Stomach (tissue), 8 donors: ENCODE measurements at regions not wholly inside any gene's neighbourhood (a gene's known extent, or its start where the extent isn't known, plus 50 kb on each side); places are given as distances from the start of the nearest gene placed in this dataset.
"Not testable (repeated sequence)": the region's sequence is repeated elsewhere in the genome, so short reads cannot be mapped to it uniquely, and the experiment has no call there.

ENCODE experiments used
- DNase-seq, 2 donors: peaks; one replicate each; pipeline versions ENCODE4 v3.0.0 to v3.0.0-alpha.2; 2013 to 2019
- H3K27ac ChIP-seq, 5 donors: fragments of 200-600 bp in 4 of 5; sonication (generic) in 4 of 5; one replicate each; pipeline ENCODE4 v1.5.1; 2013 to 2019; ENCODE audit warnings: mild to moderate bottlenecking in 1 of 5, moderate library complexity in 1 of 5
- H3K27me3 ChIP-seq, 3 donors: fragments of 200-600 bp; sonication (generic); one replicate each; pipeline ENCODE4 v1.5.1; 2017 to 2019; ENCODE audit warnings: mixed run types in 1 of 3
- H3K36me3 ChIP-seq, 4 donors: fragments of 200-600 bp; sonication (generic); 1 replicate in 3 of 4; 2 replicates in 1 of 4; pipeline ENCODE4 v1.5.1; 2016 to 2019
- H3K4me1 ChIP-seq, 4 donors: fragments of 200-600 bp; sonication (generic); one replicate each; pipeline ENCODE4 v1.5.1; 2016 to 2019
- H3K4me3 ChIP-seq, 4 donors: fragments of 200-600 bp; sonication (generic) in 3 of 4; one replicate each; pipeline ENCODE4 v1.5.1; 2016 to 2019; ENCODE audit warnings: mild to moderate bottlenecking in 1 of 4
- H3K9me3 ChIP-seq, 4 donors: fragments of 200-600 bp; sonication (generic); one replicate each; pipeline ENCODE4 v1.5.1; 2016 to 2019
- CTCF ChIP-seq, 7 experiments: fragments of 450-650 bp in 4 of 7; fragments of 200-600 bp in 3 of 7; sonication (generic) in 3 of 7; IDR thresholded peaks; one replicate each; pipeline ENCODE4 v1.5.1; 2016 to 2019; ENCODE audit warnings: antibody characterized with exemption in 7 of 7, control low read depth in 2 of 7, mild to moderate bottlenecking in 1 of 7
- EP300 ChIP-seq: sonication (generic); formaldehyde crosslinking; IDR thresholded peaks from one replicate; pipeline ENCODE4 v1.6.1; 2017; ENCODE audit warnings: antibody characterized with exemption
- POLR2A ChIP-seq, 4 donors: fragments of 450-650 bp; IDR thresholded peaks; one replicate each; pipeline ENCODE4 v1.6.1; 2016; ENCODE audit warnings: antibody characterized with exemption in 4 of 4, control low read depth in 2 of 4, mild to moderate bottlenecking in 1 of 4, moderate library complexity in 1 of 4
- POLR2AphosphoS5 ChIP-seq, 3 donors: sonication (generic); formaldehyde crosslinking; IDR thresholded peaks; one replicate each; pipeline ENCODE4 v1.6.1; 2016; ENCODE audit warnings: antibody characterized with exemption in 3 of 3
- WGBS, 5 donors: extraction: QIAGEN DNeasy Blood & Tissue Kit in 3 of 5; methylation state at CpG; one replicate each; pipeline versions ENCODE4 v1.1.5 to v1.1.7; 2013 to 2018; 5-methylcytosine and 5-hydroxymethylcytosine counted together
- intact Hi-C: fragments of 100-400 bp; cut with DNase I; formaldehyde crosslinking; loops from one replicate; pipeline ENCODE4 v1.15.1; 2023; ENCODE audit warnings: low total_unique reads
- donor health status: healthy with polysubstance abuse.
- donor health status: Bipolar disorder and iron deficiency.
- donor health status: healthy.

DNA sequence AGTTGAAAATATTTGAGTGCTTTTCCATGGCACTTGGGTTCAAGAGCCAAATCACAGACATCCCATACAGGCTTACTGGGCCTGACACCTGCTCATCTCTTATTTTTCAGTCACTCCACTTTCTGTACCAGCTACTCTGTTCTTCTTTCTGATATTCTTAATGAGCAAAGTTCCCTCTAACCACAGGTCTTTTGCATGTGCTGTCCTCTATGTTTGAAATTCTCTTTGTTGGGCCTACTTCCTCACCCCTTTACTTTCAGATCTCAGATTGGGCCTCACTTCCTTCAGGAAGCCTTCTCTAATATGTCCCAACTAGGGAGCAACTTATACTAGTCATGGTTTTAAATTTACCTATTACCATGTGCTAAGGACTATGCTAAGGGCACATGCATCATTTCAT is 81.8 kb upstream of the RBMS1 start:
- no peaks in the 10 kb centered on the region for H3K27me3 ChIP-seq
- H3K27ac ChIP-seq: peak overlapping the region in 1 of 5 donors; percentile 22
- TF ChIP-seq POLR2AphosphoS5 (IDR thresholded peaks at IDR 0.05) (no peak), CTCF (IDR thresholded peaks at IDR 0.05) (no peak), POLR2A (IDR thresholded peaks at IDR 0.05) (no peak), EP300 (no peak)
- H3K4me1 ChIP-seq: peaks cover 0 to 9% (median 6%) of the 10 kb centered on the region in 4 donors
- no peaks in the 10 kb centered on the region for H3K36me3 ChIP-seq
- H3K4me3 ChIP-seq: no peak overlapping the region
- H3K9me3 ChIP-seq: peaks cover 0 to 11% (median 5%) of the 10 kb centered on the region in 4 donors
- DNase-seq: no peak
- intact Hi-C loops: no loop called here

- H3K27me3 ChIP-seq: no peaks in the 10 kb centered on the region
- 7 to 14% (median 12%) methylated on average over 1 of the region's 1 CpG for WGBS, 5 donors
- intact Hi-C loops: no loop called here
- DNase-seq: no peak
- H3K9me3 ChIP-seq: peaks cover 0 to 11% (median 5%) of the 10 kb centered on the region in 4 donors
- H3K4me1 ChIP-seq: peaks cover 0 to 9% (median 6%) of the 10 kb centered on the region in 4 donors
- peak overlapping the region in 1 of 5 donors; percentile 22 for H3K27ac ChIP-seq
- no peak for TF ChIP-seq POLR2A (IDR thresholded peaks at IDR 0.05)
- TF ChIP-seq POLR2AphosphoS5 (IDR thresholded peaks at IDR 0.05): no peak
- no peak for TF ChIP-seq EP300
- TF ChIP-seq CTCF (IDR thresholded peaks at IDR 0.05): no peak
- H3K36me3 ChIP-seq: no peaks in the 10 kb centered on the region
- H3K4me3 ChIP-seq: no peak overlapping the region
Observed at GRCh38 chr2:160576054-160576499, 82.5 kb upstream of the RBMS1 start.

GRCh38 chr2:160577081-160577480 is 83.5 kb upstream of the RBMS1 start:
- H3K9me3 ChIP-seq, H3K27ac ChIP-seq, intact Hi-C loops, H3K36me3 ChIP-seq, DNase-seq, H3K4me3 ChIP-seq, H3K27me3 ChIP-seq, H3K4me1 ChIP-seq: not testable (repeated sequence)
- WGBS, 5 donors: 70 to 84% (median 73%) methylated on average over 1 of the region's 1 CpG

DNA sequence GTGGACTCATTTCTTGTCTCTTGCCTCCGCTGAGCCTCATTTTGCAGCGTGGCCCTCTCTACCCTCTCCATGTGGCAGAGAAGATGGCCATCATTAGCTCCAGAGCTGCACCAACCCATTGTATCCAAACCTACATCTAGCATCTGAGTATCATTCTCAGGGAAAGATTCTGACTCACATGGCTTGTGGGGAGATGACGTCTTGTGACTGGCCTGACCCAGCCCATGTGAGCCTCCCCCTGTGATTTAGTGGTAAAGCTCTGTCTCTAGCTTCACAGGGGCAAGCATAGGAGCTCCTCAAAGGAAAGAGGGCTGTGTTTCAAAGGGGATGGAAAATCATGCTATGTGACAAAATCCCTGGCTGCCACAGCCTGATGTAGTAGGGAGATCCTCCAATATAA is 87.4 kb upstream of the RBMS1 start:
- WGBS, 5 donors: 89 to 98% (median 95%) methylated on average over 3 of the region's 3 CpGs
- intact Hi-C loops: no loop called here
- DNase-seq: no peak
- Histone ChIP-seq H3K4me1 (peaks cover 10 to 31% (median 23%) of the 10 kb centered on the region in 4 donors), H3K27ac (no peak overlapping the region), H3K27me3 (no peaks in the 10 kb centered on the region), H3K36me3 (no peaks in the 10 kb centered on the region), H3K9me3 (no peaks in the 10 kb centered on the region), H3K4me3 (no peak overlapping the region)
- no peak for TF ChIP-seq POLR2AphosphoS5 (IDR thresholded peaks at IDR 0.05)
- no peak for TF ChIP-seq POLR2A (IDR thresholded peaks at IDR 0.05)
- TF ChIP-seq EP300: no peak
- no peak for TF ChIP-seq CTCF (IDR thresholded peaks at IDR 0.05)

DNA sequence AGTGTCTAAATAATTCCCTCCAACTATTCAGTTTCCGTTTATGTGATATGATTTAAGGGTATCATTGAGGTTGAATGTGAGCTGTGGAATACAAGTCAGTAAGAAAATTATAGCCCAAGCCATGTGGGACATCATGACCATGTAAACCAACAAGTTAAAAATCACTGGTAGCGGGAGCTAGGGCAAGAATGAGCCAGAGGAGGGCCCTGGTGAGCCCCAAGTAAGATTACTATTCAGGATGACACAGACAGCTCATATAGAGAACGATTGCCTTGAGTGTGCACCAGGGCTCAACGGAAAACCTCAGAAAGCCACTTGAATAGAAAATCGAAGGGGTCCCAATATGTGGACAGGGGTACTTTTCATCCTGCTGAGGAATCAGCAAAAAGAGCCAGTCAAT is 87.8 kb upstream of the RBMS1 start:
- 81 to 88% (median 83%) methylated on average over 5 of the region's 5 CpGs for WGBS, 5 donors
- Histone ChIP-seq H3K36me3 (no peaks in the 10 kb centered on the region), H3K27me3 (no peaks in the 10 kb centered on the region), H3K4me3 (no peak overlapping the region), H3K4me1 (peaks cover 7 to 27% (median 21%) of the 10 kb centered on the region in 4 donors), H3K9me3 (no peaks in the 10 kb centered on the region), H3K27ac (no peak overlapping the region)
- no peak for DNase-seq
- no peak for TF ChIP-seq POLR2A (IDR thresholded peaks at IDR 0.05)
- no peak for TF ChIP-seq CTCF (IDR thresholded peaks at IDR 0.05)
- TF ChIP-seq POLR2AphosphoS5 (IDR thresholded peaks at IDR 0.05): no peak
- TF ChIP-seq EP300: no peak
- intact Hi-C loops: no loop called here
